ENCODE measurements at regions not wholly inside any gene's neighbourhood (a gene's known extent, or its start where the extent isn't known, plus 50 kb on each side); places are given as distances from the start of the nearest gene placed in this dataset.
"Not testable (repeated sequence)": the region's sequence is repeated elsewhere in the genome, so short reads cannot be mapped to it uniquely, and the experiment has no call there.

DNA sequence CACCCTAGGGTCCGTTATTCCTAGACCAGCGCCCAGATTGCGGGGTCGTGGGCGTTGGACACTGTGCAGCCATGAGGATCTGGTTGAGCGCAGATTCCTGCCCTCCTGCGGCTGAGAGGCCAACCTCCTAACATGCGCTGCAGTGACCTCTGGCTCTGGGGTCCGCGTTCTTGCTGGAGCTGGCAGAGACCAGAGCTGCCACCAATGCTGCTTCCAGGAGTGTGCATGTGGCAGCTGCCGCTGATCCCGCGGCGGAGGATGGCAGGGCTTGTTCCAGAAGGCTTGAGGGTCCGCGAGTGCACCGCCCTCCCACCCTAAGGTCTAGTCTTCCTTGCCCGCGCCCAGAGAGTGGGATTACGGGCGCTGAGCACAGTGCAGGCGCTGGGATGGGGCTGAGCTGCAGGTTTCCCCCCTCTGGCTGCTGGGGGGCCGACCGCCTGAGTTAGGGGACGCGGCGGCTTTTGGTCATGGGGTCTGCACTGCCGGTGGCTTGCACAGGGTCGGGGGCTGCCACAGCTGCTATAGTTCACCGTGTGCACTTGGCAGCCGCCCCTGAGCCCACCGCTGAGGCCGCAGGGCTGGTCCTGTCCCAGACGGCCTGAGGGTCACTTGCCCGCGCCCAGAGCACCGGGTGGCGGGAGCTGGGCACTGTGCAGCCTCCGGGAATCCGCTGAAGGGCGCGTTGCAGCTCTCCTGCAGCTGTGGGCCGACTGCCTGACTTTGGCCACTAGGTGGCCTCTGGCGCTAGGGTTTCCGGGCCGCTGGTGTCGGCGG lies 145.9 kb downstream of the CCDC74A start:
- FAIRE-seq = no peak
- TF ChIP-seq, protein P1, sequence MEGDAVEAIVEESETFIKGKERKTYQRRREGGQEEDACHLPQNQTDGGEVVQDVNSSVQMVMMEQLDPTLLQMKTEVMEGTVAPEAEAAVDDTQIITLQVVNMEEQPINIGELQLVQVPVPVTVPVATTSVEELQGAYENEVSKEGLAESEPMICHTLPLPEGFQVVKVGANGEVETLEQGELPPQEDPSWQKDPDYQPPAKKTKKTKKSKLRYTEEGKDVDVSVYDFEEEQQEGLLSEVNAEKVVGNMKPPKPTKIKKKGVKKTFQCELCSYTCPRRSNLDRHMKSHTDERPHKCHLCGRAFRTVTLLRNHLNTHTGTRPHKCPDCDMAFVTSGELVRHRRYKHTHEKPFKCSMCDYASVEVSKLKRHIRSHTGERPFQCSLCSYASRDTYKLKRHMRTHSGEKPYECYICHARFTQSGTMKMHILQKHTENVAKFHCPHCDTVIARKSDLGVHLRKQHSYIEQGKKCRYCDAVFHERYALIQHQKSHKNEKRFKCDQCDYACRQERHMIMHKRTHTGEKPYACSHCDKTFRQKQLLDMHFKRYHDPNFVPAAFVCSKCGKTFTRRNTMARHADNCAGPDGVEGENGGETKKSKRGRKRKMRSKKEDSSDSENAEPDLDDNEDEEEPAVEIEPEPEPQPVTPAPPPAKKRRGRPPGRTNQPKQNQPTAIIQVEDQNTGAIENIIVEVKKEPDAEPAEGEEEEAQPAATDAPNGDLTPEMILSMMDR (IDR thresholded peaks at IDR 0.05; ENCODE audit: insufficient read depth, low read length, severe bottlenecking) = peak; percentile 87

DNA sequence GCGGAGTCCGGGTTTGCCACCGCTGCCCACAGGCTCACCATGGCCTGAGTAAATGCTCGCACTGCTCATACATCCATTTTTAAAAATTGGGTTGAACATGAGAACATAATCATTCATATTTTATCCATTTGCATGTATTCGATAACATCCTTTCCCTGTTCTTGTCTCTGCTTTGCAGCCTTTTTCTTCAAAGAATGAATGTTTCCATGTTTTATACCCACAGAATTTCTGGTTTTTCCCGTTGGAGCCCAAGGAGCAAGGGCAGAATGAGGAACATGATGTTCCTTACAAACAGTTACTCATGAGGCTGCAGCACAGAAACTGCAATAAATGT lies 146.5 kb downstream of the CCDC74A start:
- Histone ChIP-seq H3K4me3 (ENCODE audit: low read depth, low read length) (no peak overlapping the region), H3K36me3 (ENCODE audit: control insufficient read depth, insufficient read depth, low read length) (no peaks in the 10 kb centered on the region), H3K27me3 (ENCODE audit: control insufficient read depth, insufficient read depth, low read length) (no peaks in the 10 kb centered on the region)
- DNase-seq (ENCODE audit: low read depth) = no peak
- TF ChIP-seq, protein P1 (IDR thresholded peaks at IDR 0.05; ENCODE audit: insufficient read depth, low read length, severe bottlenecking) = no peak
- no peak for FAIRE-seq

More for the DNA sequence above, 145.9 kb downstream of the CCDC74A start:
- no peaks in the 10 kb centered on the region for H3K27me3 ChIP-seq (ENCODE audit: control insufficient read depth, insufficient read depth, low read length)
- DNase-seq (ENCODE audit: low read depth) = peak; percentile 36
- H3K36me3 ChIP-seq (ENCODE audit: control insufficient read depth, insufficient read depth, low read length) = no peaks in the 10 kb centered on the region
- H3K4me3 ChIP-seq (ENCODE audit: low read depth, low read length) = no peak overlapping the region

DNA sequence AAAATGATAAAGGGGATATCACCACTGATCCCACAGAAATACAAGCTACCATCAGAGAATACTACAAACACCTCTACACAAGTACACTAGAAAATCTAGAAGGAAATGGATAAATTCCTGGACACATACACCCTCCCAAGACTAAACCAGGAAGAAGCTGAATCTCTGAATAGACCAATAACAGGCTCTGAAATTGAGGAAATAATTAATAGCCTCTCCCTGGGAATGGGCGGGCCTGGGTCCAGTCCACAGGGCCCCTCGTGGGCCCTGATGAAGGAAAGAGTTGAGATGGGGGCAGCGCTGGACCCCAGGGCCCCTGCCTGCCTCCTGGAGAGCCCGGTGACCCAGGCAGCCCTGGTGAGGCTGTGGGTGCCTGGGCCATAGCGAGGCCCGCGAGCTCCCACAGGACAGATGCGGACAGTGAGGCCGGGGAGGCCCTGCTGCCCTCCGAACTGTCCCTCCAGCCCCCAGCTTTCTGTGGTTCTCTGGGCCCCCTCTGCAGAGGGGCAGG lies 154.0 kb downstream of the CCDC74A start:
- FAIRE-seq; H3K36me3 ChIP-seq (ENCODE audit: control insufficient read depth, insufficient read depth, low read length); H3K27me3 ChIP-seq (ENCODE audit: control insufficient read depth, insufficient read depth, low read length); DNase-seq (ENCODE audit: low read depth): not testable (repeated sequence)
- H3K4me3 ChIP-seq (ENCODE audit: low read depth, low read length) = peak overlapping the region; percentile 89

DNA sequence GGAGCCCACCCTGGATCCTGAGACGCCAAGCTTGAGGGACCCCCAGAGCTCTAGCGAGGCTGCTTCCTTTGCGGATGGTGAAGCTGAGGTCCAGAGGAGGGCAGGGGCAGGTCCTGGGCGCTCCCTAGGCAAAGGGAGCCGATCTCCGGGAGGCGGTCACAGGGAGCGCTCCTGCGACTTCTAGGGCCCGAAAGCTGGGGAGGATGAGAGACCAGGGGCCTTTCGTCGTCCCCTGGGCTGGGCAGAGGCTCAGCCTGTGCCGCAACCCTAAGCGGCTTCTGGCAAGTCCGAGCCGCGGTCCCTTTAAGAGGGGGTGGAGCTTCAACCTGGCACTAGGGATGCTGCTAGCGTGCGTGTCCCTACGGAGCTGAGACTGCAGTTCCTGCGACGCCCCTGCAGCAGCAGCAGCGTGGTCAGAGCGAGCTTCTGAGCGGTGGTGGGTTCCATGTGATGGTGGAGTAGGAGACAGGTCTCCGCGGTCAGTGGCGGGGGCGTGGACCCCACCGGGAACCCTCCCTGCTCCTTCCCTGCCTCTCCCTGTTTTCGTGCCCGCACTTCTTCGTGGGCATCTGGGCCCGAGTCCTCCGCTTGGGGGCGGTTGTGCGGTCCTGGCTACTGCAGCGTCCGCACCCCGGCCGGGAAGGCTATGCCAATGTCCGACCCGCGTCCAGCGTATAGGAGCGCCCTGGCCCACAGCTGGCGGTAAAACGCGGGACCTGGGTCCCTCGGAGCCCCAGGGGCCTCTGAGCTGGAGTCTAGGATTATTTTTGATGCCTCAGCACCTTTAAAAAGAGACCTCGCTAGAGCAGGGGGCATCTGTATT lies 154.6 kb downstream of the CCDC74A start:
- DNase-seq (ENCODE audit: low read depth) = peak; percentile 76
- FAIRE-seq = no peak
- TF ChIP-seq, protein P1 (IDR thresholded peaks at IDR 0.05; ENCODE audit: insufficient read depth, low read length, severe bottlenecking) = peak; percentile 59
- H3K4me3 ChIP-seq (ENCODE audit: low read depth, low read length) = peak overlapping the region; percentile 89
- no peaks in the 10 kb centered on the region for H3K36me3 ChIP-seq (ENCODE audit: control insufficient read depth, insufficient read depth, low read length)
- H3K27me3 ChIP-seq (ENCODE audit: control insufficient read depth, insufficient read depth, low read length) = no peaks in the 10 kb centered on the region

DNA sequence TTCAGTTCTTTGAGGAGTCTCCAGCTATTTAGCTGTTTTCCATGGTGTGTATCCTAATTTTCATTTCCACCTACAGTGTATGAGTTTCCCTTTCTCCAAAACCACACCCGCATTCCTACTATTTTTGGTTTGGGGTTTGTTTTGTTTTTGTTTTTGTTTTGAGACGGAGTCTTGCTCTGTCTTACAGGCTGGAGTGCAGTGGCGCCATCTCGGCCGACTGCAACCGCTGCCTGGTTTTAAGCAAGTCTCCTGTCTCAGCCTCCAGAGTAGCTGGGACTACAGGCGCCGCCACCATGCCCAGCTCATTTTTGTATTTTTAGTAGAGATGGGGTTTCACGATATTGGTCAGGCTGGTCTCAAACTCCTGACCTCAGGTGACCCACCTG lies 155.2 kb downstream of the CCDC74A start:
- H3K36me3 ChIP-seq (ENCODE audit: control insufficient read depth, insufficient read depth, low read length); FAIRE-seq; H3K27me3 ChIP-seq (ENCODE audit: control insufficient read depth, insufficient read depth, low read length); DNase-seq (ENCODE audit: low read depth): not testable (repeated sequence)
- H3K4me3 ChIP-seq (ENCODE audit: low read depth, low read length) = peak overlapping the region; percentile 89

DNA sequence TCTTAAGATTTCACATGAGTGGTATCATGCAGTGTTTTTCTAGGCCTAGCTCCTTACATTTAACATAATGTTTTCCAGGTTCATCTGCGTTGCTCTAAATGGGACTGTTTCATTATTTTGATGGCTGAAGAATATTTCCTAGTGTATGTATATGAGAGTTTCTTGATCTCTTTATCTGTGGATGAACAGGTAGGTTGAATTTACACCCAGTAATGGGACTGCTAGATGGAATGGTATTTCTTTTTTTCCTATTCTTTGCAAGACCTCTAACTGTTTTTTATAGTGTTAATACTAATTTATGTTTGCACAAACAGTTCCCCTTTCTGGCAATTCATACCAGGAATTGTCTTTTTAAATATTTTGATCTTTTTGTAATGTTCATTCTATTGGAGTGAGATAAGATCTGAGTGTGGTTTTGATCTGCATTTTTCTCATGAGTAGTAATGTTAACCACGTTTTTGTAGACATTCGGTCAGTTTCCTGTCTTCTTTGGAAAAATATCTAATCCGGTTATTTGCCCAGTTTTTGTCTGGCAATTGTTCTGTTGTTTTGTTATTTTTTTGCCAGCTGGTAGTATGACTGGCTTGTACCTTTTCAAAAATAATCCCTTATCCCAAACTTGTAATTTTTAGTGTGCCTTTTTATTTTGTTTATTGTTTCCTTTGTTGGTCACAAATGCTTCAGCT lies 157.1 kb downstream of the CCDC74A start:
- peak; percentile 42 for DNase-seq (ENCODE audit: low read depth)
- not testable (repeated sequence) for FAIRE-seq

More for the DNA sequence above, 157.1 kb downstream of the CCDC74A start:
- not testable (repeated sequence) for H3K27me3 ChIP-seq (ENCODE audit: control insufficient read depth, insufficient read depth, low read length); H3K4me3 ChIP-seq (ENCODE audit: low read depth, low read length); H3K36me3 ChIP-seq (ENCODE audit: control insufficient read depth, insufficient read depth, low read length)

All from bronchial epithelial cell (primary cell).